Epithelial cell of esophagus (primary cell): ENCODE measurements at regions not wholly inside any gene's neighbourhood (a gene's known extent, or its start where the extent isn't known, plus 50 kb on each side); places are given as distances from the start of the nearest gene placed in this dataset.

Experiments
- DNase-seq: peaks from one replicate; pipeline ENCODE4 v3.0.0; 2010; ENCODE audit warnings: low read depth
- H3K4me3 ChIP-seq: 2 replicates; pipeline ENCODE4 v1.5.1; 2011; ENCODE audit warnings: mild to moderate bottlenecking, low read length, control low read depth
- TF ChIP-seq, protein P1 (sequence below): IDR thresholded peaks from 2 replicates; pipeline ENCODE4 v1.5.1; 2011; ENCODE audit warnings: low read depth, mild to moderate bottlenecking, low read length, control low read depth, inconsistent platforms; ENCODE audit not compliant: insufficient read depth; ENCODE audit errors: missing control alignments

DNA sequence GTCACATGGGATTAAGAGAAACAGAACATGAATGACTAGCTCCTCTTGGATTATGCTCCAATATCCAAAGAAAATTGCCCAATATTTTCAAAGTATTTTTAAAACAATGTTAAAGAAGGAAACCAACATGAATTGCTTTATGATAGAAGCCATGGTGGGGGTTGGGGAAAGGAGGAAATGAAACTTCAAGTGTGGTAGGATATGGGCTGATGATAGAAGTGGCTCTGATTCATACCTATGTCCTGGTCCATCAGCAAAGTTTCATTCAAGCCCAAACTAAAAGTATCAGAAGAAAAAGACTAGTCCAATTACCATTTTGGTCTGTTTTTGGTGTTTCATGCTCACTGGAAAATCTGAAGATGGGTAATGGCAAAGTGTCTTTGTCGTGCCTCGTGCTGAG, 104.2 kb upstream of the PROX1 start:
- DNase-seq, result no peak
- H3K4me3 ChIP-seq, result no peak overlapping the region
- TF ChIP-seq, protein P1, sequence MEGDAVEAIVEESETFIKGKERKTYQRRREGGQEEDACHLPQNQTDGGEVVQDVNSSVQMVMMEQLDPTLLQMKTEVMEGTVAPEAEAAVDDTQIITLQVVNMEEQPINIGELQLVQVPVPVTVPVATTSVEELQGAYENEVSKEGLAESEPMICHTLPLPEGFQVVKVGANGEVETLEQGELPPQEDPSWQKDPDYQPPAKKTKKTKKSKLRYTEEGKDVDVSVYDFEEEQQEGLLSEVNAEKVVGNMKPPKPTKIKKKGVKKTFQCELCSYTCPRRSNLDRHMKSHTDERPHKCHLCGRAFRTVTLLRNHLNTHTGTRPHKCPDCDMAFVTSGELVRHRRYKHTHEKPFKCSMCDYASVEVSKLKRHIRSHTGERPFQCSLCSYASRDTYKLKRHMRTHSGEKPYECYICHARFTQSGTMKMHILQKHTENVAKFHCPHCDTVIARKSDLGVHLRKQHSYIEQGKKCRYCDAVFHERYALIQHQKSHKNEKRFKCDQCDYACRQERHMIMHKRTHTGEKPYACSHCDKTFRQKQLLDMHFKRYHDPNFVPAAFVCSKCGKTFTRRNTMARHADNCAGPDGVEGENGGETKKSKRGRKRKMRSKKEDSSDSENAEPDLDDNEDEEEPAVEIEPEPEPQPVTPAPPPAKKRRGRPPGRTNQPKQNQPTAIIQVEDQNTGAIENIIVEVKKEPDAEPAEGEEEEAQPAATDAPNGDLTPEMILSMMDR, result no peak

GRCh38 chr1:213884402-213884801, 103.4 kb upstream of the PROX1 start:
- H3K4me3 ChIP-seq, result no peak overlapping the region
- TF ChIP-seq, protein P1, result no peak
- DNase-seq, result no peak

- DNase-seq, result no peak
- no peak overlapping the region for H3K4me3 ChIP-seq
- TF ChIP-seq, protein P1, result no peak
Observed at GRCh38 chr1:213884942-213885341, 102.8 kb upstream of the PROX1 start.

DNA sequence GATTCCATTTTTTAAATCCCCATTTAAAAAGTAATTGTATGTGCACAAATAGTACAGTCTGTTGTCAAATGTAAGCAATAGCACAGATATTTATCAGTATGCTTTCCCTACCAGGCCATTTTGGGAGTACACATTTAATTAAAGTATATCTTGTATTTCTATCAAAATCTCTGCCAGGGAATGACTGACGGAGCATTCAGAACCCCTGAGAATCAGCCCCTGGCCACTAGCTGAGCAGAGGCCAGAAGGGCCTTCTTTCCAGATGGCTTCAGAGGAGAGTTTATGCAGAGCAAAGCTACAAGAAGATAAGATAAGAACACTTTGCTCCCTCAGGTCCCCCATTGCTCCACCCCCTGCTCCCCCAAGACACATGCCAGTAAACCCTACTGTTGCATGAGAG, 99.9 kb upstream of the PROX1 start:
- H3K4me3 ChIP-seq, result no peak overlapping the region
- TF ChIP-seq, protein P1, result no peak
- no peak for DNase-seq

DNA sequence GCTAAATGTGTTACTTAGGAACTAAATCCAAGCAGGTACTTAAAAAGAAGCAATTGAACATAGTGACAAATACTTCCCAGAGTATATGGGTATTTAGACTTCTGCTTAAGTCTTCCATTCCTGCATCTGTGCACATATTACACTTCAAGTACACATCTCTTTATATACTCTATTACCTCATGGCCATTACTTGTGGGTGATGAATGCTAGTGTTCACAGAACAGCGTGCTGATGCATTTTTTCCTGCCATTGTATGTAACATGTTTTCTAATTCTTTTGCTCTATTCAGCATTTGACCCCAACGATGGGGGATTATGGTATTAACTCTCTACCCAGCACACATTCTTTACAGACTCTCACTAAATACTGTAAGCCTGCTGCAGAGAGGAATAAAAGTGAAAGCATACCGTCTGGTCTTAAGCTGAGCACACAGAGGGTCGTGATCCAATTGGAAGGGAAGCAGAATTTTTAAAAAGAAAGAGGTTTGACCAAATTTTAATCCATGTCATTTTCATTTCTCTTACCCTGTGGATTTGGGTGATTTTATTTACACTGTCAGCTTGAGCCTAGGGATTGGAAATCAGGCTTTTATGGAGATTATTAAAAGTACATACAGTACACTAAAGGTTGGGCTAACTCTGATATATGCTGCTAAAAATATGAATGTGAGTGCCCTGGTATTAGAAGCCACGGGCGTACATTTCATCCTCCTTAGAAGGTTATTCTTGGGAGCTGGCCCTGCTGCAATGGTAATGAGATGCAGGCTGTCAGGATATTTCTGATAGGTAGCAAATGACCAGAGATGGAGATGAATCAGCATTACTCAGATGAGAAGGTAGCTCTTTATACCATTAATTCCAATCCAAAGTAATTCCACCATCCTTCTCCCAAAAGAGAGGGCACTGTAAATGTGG, 95.5 kb upstream of the PROX1 start:
- no peak for DNase-seq
- TF ChIP-seq, protein P1, result no peak
- no peak overlapping the region for H3K4me3 ChIP-seq

- TF ChIP-seq, protein P1, result no peak
- no peak overlapping the region for H3K4me3 ChIP-seq
- no peak for DNase-seq
Observed at GRCh38 chr1:213898684-213899083, 89.1 kb upstream of the PROX1 start.

DNA sequence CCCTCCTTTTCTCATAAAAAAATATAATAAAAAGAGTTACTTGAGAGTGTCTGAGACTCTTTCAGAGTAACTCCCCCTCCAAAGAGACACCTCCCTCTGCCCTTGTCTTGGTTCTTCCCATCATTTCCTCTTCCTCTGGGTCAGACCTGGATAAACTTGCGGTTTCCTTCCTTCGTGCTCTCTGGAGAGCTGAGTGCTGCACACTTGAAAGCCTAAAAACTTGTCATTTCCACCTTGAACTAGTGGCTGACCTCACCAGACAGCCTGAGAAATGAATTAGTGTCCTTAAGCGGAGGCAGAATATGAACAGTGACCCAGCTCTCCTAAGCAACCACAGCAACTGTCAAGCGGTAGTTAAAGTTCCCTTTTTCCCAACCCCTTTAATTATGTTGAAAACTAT, 88.4 kb upstream of the PROX1 start:
- no peak overlapping the region for H3K4me3 ChIP-seq
- no peak for DNase-seq
- TF ChIP-seq, protein P1, result no peak
